Endothelial cell of umbilical vein (primary cell): ENCODE measurements at regions not wholly inside any gene's neighbourhood (a gene's known extent, or its start where the extent isn't known, plus 50 kb on each side); places are given as distances from the start of the nearest gene placed in this dataset.

ENCODE experiments used
- BruUV-seq: library from RNA; stranded (reverse); fragments of 400-500 nt; replicated peaks from 2 replicates; lab custom pipeline; 2021; lab: Mats Ljungman, UMichigan
- CTCF ChIA-PET: fragments of 300-600, 350-600 bp; sonication (Branson Sonifier 250); formaldehyde crosslinking; loops from one replicate; lab custom pipeline; 2021; ENCODE audit warnings: antibody characterized with exemption, inconsistent platforms; lab: Charles Lee
- POLR2A ChIA-PET: fragments of 300-600, 350-600 bp; sonication (Branson Sonifier 250); formaldehyde crosslinking; loops from one replicate; lab custom pipeline; 2021; ENCODE audit warnings: antibody characterized with exemption, inconsistent platforms; lab: Charles Lee
- DNase-seq: peaks from one replicate; pipeline ENCODE4 v3.0.0-alpha.2; 2011; ENCODE audit warnings: low read depth, low spot score
- FAIRE-seq: peaks from 2 replicates; lab custom pipeline; 2011; peaks lifted over from hg19 to GRCh38; lab: Jason Lieb, UNC
- H2AFZ ChIP-seq: 2 replicates; pipeline ENCODE4 v1.6.0; 2012; ENCODE audit warnings: low read depth, low read length, control low read depth, inconsistent platforms
- H3K27ac ChIP-seq: 2 replicates; pipeline ENCODE4 v1.5.1; 2011; ENCODE audit warnings: low read depth, mild to moderate bottlenecking, control low read depth, low read length, moderate library complexity; ENCODE audit not compliant: insufficient read depth
- H3K27me3 ChIP-seq, 2 experiments: 2 replicates each; pipeline versions ENCODE4 v1.6.0 to v1.6.1; 2011; ENCODE audit warnings: low read length in 2 of 2, mixed read lengths in 1 of 2; ENCODE audit not compliant: control insufficient read depth in 2 of 2, insufficient read depth in 2 of 2
- H3K36me3 ChIP-seq, 2 experiments: 2 replicates in 1 of 2; 3 replicates in 1 of 2; pipeline ENCODE4 v1.5.1; 2011; ENCODE audit warnings: low read length in 2 of 2, mild to moderate bottlenecking in 1 of 2, moderate library complexity in 1 of 2; ENCODE audit not compliant: control insufficient read depth in 2 of 2, insufficient read depth in 2 of 2; ENCODE audit errors: extremely low read depth in 1 of 2
- H3K4me1 ChIP-seq: 3 replicates; pipeline ENCODE4 v1.5.1; 2011; ENCODE audit warnings: mild to moderate bottlenecking, low read length; ENCODE audit not compliant: control insufficient read depth, insufficient read depth; ENCODE audit errors: extremely low read depth
- H3K4me2 ChIP-seq: 2 replicates; pipeline ENCODE4 v1.6.1; 2011; ENCODE audit warnings: low read length, control low read depth, mixed read lengths; ENCODE audit not compliant: insufficient read depth
- H3K4me3 ChIP-seq, 3 experiments: fragments of 200-600 bp in 1 of 3; sonication (generic), shearing (Covaris generic) in 1 of 3; replicated peaks in 1 of 3; 2 replicates each; pipeline ENCODE4 v1.5.1; 2011 to 2016; ENCODE audit warnings: control low read depth in 3 of 3, low read length in 3 of 3, mild to moderate bottlenecking in 2 of 3, inconsistent platforms in 1 of 3, low read depth in 1 of 3, moderate library complexity in 1 of 3; ENCODE audit not compliant: insufficient read depth in 1 of 3
- H3K79me2 ChIP-seq: 2 replicates; pipeline ENCODE4 v1.6.0; 2012; ENCODE audit warnings: low read length, inconsistent platforms; ENCODE audit not compliant: control insufficient read depth, insufficient read depth
- H3K9ac ChIP-seq: replicated peaks from 2 replicates; pipeline ENCODE3; 2011; ENCODE audit warnings: low read length, control low read depth; ENCODE audit not compliant: insufficient read depth; ENCODE audit errors: extremely low read depth
- H3K9me1 ChIP-seq: replicated peaks from 3 replicates; pipeline ENCODE4 v1.6.0; 2011; ENCODE audit warnings: mild to moderate bottlenecking, low read length; ENCODE audit not compliant: control insufficient read depth, insufficient read depth; ENCODE audit errors: extremely low read depth
- H3K9me3 ChIP-seq: replicated peaks from 2 replicates; pipeline ENCODE4 v1.5.1; 2012; ENCODE audit warnings: low read length, inconsistent platforms; ENCODE audit not compliant: control insufficient read depth, insufficient read depth
- H4K20me1 ChIP-seq: replicated peaks from 2 replicates; pipeline ENCODE3; 2011; ENCODE audit warnings: mild to moderate bottlenecking, low read length; ENCODE audit not compliant: control insufficient read depth, insufficient read depth; ENCODE audit errors: extremely low read depth
- EZH2 ChIP-seq: IDR thresholded peaks from 2 replicates; pipeline ENCODE4 v1.6.1; 2012; ENCODE audit warnings: borderline replicate concordance, low read depth, mild to moderate bottlenecking, moderate library complexity, low read length, inconsistent platforms; ENCODE audit not compliant: severe bottlenecking
- FOS ChIP-seq: IDR thresholded peaks from 2 replicates; pipeline ENCODE4 v1.6.1; 2011; ENCODE audit warnings: mild to moderate bottlenecking, low read length, moderate library complexity, borderline replicate concordance; ENCODE audit not compliant: insufficient read depth
- MAX ChIP-seq: IDR thresholded peaks from 2 replicates; pipeline ENCODE4 v1.6.1; 2011; ENCODE audit not compliant: insufficient read depth, insufficient read length
- MYC ChIP-seq: IDR thresholded peaks from one replicate; pipeline ENCODE4 v1.6.1; 2011; ENCODE audit warnings: mild to moderate bottlenecking, low read depth, low read length
- dilution Hi-C: fragments of 300-500 bp; cut with MboI; formaldehyde crosslinking; loops from one replicate; pipeline ENCODE4 v1.15.0; 2019; ENCODE audit warnings: low sequenced_read_pairs; ENCODE audit not compliant: extremely low pct_ligation_motif_present
- intact Hi-C: fragments of 100-400 bp; cut with micrococcal nuclease; formaldehyde crosslinking; loops from one replicate; pipeline ENCODE4 v1.10.0; 2022

- Histone ChIP-seq H3K9me1 (no peaks in the 10 kb centered on the region), H3K27ac (no peak overlapping the region), H3K36me3 (no peaks in the 10 kb centered on the region), H3K79me2 (no peaks in the 10 kb centered on the region), H4K20me1 (no peaks in the 10 kb centered on the region), H3K9ac (no peak overlapping the region), H3K4me3 (no peak overlapping the region), H3K4me2 (no peak overlapping the region), H2AFZ (no peak overlapping the region), H3K4me1 (peaks cover 3% of the 10 kb centered on the region), H3K9me3 (no peaks in the 10 kb centered on the region), H3K27me3 (peaks cover 0 to 2% of the 10 kb centered on the region in 2 experiments)
- no TSS peak for BruUV-seq
- dilution Hi-C loops (no loop called here), intact Hi-C loops (no loop called here)
- ChIA-PET CTCF (interaction anchor here (1.1 to 3.6 kb wide), 5 partner anchors 10 to 127 kb away, joined by 3 to 18 read pairs (median 4); no protein-coding TSS in a partner anchor), POLR2A (no interaction called here)
- DNase-seq: no peak
- no peak for TF ChIP-seq MYC
- peak; percentile 44 for TF ChIP-seq FOS
- no peak for FAIRE-seq
These were observed 130.7 kb upstream of the NAMPT start for GRCh38 chr7:106415433-106415832.

- H4K20me1 ChIP-seq: no peaks in the 10 kb centered on the region
- H3K9me1 ChIP-seq: no peaks in the 10 kb centered on the region
- H3K27me3 ChIP-seq: peaks cover 2% of the 10 kb centered on the region in 2 experiments
- H3K9me3 ChIP-seq: no peaks in the 10 kb centered on the region
- no peak overlapping the region for H3K4me3 ChIP-seq
- intact Hi-C loops (no loop called here), dilution Hi-C loops (no loop called here)
- DNase-seq: no peak
- H3K4me1 ChIP-seq: peaks cover 3% of the 10 kb centered on the region
- H3K36me3 ChIP-seq: no peaks in the 10 kb centered on the region
- H2AFZ ChIP-seq: no peak overlapping the region
- H3K4me2 ChIP-seq: no peak overlapping the region
- H3K79me2 ChIP-seq: no peaks in the 10 kb centered on the region
- ChIA-PET POLR2A (no interaction called here), CTCF (interaction anchor here (1.5 to 3.6 kb wide), 2 partner anchors 12 to 49 kb away, joined by 7 to 18 read pairs; no protein-coding TSS in a partner anchor)
- TF ChIP-seq FOS (no peak), EZH2 (no peak), MYC (no peak), MAX (no peak)
- no TSS peak for BruUV-seq
- no peak for FAIRE-seq
- H3K9ac ChIP-seq: no peak overlapping the region
- no peak overlapping the region for H3K27ac ChIP-seq
These were observed 128.7 kb upstream of the NAMPT start for GRCh38 chr7:106413446-106413845.
